ENCODE measurements at regions not wholly inside any gene's neighbourhood (a gene's known extent, or its start where the extent isn't known, plus 50 kb on each side); places are given as distances from the start of the nearest gene placed in this dataset.

- no peak for TF ChIP-seq POLR2A (IDR thresholded peaks at IDR 0.05; ENCODE audit: low read depth, low read length)
- no peak for TF ChIP-seq POLR2AphosphoS5 (IDR thresholded peaks at IDR 0.05; ENCODE audit: low read depth, low read length)
- TF ChIP-seq POU2F2 (IDR thresholded peaks at IDR 0.05; ENCODE audit: low read depth, low read length) = no peak
Observed at GRCh38 chr10:128206676-128207075, 80.5 kb upstream of the MKI67 start.

All from GM12891 (cell line).